HS-27A (cell line): ENCODE measurements at regions not wholly inside any gene's neighbourhood (a gene's known extent, or its start where the extent isn't known, plus 50 kb on each side); places are given as distances from the start of the nearest gene placed in this dataset.

Source experiments
- DNase-seq: peaks from one replicate; pipeline ENCODE4 v3.0.0-alpha.2; 2012; ENCODE audit warnings: low read depth, missing footprints

GRCh38 chr10:20981419-20981953, 84.4 kb upstream of the NEBL start:
- no peak for DNase-seq

DNA sequence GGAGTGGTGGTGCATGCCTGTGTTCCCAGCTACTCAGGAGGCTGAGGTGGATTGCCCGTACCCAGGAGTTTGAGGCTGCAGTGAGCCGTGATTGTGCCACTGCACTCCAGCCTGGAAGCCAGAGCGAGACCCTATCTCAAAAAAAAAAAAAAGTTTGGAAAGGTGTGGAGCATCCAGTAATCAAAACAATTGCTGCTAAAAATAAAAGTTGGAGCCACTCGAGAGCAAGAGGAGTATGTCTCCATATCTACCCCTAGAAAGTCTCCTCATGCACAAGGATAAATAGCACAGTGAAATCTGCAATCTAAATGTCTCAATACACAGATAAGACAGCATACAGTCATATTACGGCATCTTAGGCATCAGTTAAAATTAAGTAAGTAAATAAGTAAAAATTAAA, 81.5 kb upstream of the NEBL start:
- no peak for DNase-seq

DNA sequence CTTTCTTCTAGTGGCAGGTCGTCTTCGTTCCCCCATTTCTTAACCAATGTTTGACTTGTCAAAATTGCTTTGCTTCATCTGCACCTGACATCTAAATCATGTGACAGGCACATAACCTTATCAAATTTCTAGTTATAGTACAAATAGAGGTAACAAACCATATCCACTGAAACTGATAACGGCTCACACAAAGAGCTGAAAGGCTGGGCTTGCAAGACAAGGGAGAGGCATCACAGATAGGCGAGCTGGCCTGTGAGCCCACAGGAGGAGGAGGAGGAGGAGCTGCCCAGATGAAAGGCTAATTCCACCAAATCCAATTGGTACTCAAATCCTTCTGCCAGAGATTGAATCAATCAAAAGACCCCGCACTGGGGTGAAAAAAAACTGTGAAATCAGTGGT, 80.2 kb upstream of the NEBL start:
- DNase-seq, result no peak

GRCh38 chr10:20976891-20977290, 79.8 kb upstream of the NEBL start:
- DNase-seq, result no peak

GRCh38 chr10:20976390-20976789, 79.3 kb upstream of the NEBL start:
- DNase-seq, result no peak

GRCh38 chr10:20975236-20975635, 78.1 kb upstream of the NEBL start:
- DNase-seq, result no peak

DNA sequence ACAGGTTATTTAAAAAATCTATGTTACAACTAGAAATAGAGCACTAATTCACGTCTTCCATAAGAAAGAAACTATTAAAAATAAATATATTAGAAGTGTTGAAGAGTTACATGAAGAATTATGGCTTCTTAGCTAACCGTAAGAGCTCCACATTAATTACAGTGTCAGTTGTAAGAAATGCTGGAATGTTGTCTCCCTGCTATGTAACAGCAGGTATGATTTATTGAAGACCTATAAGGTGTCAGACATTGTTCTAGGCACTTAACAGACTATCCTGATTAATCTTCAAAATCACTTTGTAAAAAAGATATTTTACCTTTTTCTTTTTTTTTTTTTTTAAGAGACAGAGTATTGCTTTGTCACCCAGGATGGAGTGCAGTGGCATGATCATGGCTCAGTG, 75.8 kb upstream of the NEBL start:
- DNase-seq, result no peak

DNA sequence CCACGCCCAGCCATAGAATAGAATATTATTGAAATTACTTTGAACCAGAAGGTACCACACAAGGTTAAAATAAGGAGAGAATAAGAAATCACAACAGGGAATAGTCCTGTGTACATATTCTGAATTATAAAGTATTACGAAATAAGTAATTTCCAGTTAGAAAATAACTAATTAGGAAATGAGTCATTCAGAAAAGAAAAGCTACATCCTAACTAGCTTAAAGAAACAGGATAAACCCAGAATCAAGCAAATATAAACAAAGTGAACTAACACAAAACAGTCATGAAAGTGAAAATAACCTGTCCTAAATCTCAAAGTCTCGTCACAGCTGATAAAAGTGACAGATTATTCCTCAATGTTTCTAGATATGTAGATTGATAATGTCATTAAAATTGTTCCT, 74.8 kb upstream of the NEBL start:
- DNase-seq, result no peak

DNA sequence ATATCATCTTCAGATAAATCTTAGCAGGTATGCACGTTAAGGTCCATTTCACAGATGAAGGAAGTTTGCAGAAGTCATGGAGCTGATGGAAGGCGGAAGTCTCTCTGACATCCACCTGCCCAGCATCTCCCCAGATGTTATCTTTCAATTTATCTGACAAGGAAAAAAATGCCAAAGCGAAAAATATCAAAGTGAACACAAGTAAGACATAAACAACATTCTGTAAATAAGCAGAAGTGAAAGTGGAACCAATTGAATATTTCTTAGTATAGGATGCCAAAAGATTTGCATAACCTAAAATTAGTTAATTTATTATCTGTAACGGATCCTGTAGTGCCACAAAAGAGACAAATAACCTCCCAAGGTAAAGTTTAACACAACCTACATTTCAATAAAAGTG, 73.6 kb upstream of the NEBL start:
- DNase-seq, result no peak

GRCh38 chr10:20970044-20970443, 72.9 kb upstream of the NEBL start:
- DNase-seq, result no peak

DNA sequence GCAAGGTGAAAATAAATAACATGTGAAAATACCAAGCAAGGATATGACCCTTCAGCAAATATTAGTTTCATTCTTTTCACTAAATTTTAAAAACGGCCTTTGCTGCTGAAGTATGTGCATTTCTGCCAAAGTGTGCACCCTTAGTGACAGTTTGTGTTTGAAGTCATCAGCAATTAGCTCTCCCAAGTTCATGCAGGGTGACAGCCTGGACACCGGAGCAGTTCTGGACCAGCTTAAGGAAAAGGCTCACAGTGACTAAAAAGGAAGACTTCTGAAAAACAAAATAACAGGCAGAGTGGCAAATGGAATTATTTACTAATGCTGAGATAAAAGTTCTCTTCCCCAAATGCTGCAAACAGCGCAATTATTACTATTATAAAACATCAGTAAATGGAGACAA, 69.3 kb upstream of the NEBL start:
- no peak for DNase-seq

- DNase-seq, result no peak
These were observed 66.8 kb upstream of the NEBL start for GRCh38 chr10:20963721-20964595.

- no peak for DNase-seq
These were observed 65.9 kb upstream of the NEBL start for GRCh38 chr10:20963056-20963455.

- no peak for DNase-seq
These were observed 65.1 kb upstream of the NEBL start for GRCh38 chr10:20962165-20962564.

DNA sequence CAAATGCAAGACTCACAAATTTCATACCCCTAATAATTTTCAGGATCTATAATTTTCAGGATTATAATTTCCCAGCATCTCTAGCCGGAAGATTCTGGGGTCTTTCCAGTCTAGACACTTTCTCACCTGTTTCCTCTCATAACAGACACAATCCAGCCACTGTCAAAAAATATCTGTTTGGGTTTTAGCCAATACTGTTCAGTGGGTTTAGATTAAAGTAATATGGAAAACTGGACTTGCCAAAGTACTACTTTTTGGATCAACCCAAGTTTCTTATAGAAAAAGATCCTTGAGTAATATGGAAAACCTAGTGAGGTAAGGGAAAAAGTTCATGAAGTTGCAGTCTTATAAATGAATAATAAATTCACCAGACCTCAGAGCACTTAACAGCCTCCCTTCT, 62.1 kb upstream of the NEBL start:
- DNase-seq, result no peak

DNA sequence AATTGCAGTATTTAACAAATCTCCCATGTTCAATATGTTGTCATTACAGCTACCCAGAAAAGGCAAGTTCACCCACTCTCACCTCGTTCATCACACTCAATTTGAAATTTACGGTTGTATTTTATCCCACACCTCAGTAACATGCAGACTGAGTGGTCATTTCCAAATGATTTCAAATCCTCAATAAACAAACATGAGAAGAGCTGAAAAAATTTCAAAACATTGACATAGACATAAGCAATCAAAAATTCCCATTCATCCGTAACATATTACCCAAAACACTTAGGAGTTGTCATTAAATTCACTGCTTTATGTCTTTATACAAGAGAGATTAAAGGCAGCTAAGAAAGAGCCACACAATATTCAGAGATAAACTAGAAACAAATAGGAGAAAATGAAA, 61.7 kb upstream of the NEBL start:
- DNase-seq, result no peak

DNA sequence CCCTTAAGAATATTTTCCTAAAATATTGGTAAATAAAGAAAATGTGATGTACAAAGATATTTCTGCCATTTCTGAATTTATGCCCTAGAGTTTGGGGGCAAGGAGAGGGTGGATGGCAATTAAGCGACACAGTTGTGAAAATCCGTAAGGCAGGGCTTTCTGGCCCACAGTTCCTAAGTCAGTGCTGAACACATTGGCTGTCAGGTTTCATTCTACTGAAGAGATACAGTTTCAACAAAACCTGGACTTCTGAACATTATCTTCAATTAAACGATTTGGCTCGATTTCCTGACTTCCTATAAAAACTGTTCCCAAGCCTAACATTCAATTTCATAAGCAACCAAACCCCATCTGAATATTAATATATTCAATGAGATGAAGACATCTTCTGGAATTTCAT, 61.1 kb upstream of the NEBL start:
- no peak for DNase-seq

DNA sequence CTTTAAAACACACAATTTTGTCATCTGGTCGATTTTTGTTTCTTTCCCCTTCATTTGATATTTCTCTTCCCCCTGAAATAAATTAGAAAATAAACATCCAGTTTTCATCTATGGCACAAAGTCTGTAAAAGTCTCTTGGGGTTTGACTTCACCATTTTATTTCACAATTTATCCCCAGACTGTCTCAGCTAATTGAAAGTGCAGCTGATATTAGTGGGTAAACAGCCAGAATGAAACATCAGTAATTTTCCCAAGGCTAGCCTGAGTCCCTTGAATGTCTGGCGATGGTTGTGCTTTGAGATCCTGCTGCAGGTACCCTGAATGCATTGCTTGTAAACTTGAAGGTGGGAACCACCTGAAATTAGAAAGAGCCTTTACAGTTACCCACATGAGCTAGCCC, 60.6 kb upstream of the NEBL start:
- DNase-seq, result no peak

GRCh38 chr10:20956843-20957242, 59.7 kb upstream of the NEBL start:
- no peak for DNase-seq

- DNase-seq, result no peak
These were observed 58.3 kb upstream of the NEBL start for GRCh38 chr10:20955355-20955893.

DNA sequence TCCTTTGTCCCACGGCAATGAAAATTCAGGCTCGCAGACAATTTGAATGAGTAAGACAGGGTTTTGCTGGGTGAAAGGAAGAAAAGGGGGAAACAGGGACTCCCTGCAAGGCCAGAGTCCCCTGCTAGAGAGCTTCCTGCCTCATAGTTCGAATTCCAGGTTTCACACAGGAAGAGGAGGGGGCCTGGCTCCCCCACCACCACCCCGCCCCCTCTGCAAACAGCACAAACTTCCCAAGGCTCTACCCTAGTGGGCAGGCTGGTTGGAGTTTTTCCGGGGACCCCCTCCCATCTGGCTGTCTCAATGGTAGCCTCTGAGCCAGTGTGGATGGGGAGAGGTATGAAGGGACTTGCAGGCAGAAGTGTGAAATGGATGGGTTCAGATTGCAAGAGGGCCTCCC, 57.4 kb upstream of the NEBL start:
- DNase-seq, result no peak

DNA sequence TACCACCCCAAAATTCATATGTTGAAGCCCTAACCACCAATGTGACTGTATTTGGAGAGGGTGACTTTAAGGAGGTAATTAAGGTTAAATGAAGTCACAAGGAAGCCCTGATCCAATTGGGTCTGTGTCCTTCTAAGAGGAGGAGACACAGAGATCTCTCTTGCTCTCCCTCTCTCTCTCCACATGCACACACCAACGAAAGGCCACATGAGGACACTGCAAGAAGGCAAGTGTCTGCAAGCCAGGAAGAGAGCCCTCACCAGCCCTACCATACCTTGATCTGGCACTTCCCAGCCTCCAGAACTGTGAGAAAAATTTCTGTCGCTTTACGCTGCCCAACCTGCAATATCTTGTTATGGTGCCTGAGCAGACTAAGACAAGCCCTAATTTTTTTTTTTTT, 56.0 kb upstream of the NEBL start:
- DNase-seq, result no peak

DNA sequence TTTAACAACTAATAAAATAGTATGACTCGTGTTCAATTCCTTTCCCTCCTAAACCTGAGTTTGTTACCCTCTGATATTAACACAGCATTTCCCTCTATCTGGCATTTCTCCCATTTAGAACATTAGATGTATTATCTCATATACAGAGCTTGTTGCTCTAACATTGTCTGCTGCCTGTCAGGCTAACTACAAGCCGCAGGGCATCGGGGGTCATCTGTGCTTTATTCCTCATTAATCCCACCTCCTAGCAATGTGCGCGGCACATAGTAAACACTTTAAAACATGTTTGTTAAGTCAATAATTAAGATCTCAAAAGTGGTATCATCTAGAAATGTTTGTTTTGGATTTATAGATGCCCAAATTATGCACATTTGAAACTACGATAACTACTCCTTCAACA, 52.9 kb upstream of the NEBL start:
- DNase-seq, result no peak
